ENCODE measurements at regions not wholly inside any gene's neighbourhood (a gene's known extent, or its start where the extent isn't known, plus 50 kb on each side); places are given as distances from the start of the nearest gene placed in this dataset.

GRCh38 chr3:69567023-69567709 lies 172.1 kb upstream of the MITF start:
- Histone ChIP-seq H3K4me1 (no peaks in the 10 kb centered on the region), H3K9me3 (no peaks in the 10 kb centered on the region), H3K36me3 (no peaks in the 10 kb centered on the region), H3K4me3 (no peak overlapping the region), H3K27me3 (no peaks in the 10 kb centered on the region), H3K27ac (no peak overlapping the region)
- intact Hi-C loops (cut with DNase I; ENCODE audit: low total_unique reads) = no loop called here
- no peak for DNase-seq
- no peak for TF ChIP-seq CTCF (IDR thresholded peaks at IDR 0.05)

- DNase-seq = no peak
- Histone ChIP-seq H3K36me3 (no peaks in the 10 kb centered on the region), H3K27ac (no peak overlapping the region), H3K4me3 (no peak overlapping the region), H3K9me3 (no peaks in the 10 kb centered on the region), H3K27me3 (no peaks in the 10 kb centered on the region), H3K4me1 (no peaks in the 10 kb centered on the region)
- no peak for TF ChIP-seq CTCF (IDR thresholded peaks at IDR 0.05)
- intact Hi-C loops (cut with DNase I; ENCODE audit: low total_unique reads) = no loop called here
Observed at GRCh38 chr3:69566275-69566674, 173.0 kb upstream of the MITF start.

DNA sequence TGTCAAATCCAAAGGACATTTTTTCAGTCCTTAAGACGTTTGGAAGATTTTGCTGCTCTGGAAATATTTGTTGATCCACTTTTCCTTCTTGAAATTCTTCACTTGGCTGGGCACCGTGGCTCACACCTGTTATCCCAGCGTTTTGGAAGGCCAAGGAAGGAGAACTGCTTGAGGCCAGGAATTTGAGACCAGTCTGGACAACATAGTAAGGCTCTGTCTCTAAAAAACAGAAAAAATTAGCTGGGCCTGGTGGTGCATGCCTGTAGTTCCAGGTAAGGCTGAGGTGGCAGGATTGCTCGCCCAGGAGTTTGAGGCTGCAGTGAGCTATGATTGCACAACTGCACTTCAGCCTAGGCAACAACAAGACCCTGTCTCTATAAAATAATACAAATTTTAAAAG lies 173.9 kb upstream of the MITF start:
- DNase-seq = no peak
- no peak for TF ChIP-seq CTCF (IDR thresholded peaks at IDR 0.05)
- no peaks in the 10 kb centered on the region for H3K27me3 ChIP-seq
- no peak overlapping the region for H3K27ac ChIP-seq
- H3K4me3 ChIP-seq = no peak overlapping the region
- no peaks in the 10 kb centered on the region for H3K4me1 ChIP-seq
- H3K9me3 ChIP-seq = no peaks in the 10 kb centered on the region
- intact Hi-C loops (cut with DNase I; ENCODE audit: low total_unique reads) = no loop called here
- no peaks in the 10 kb centered on the region for H3K36me3 ChIP-seq

GRCh38 chr3:69563981-69564380 lies 175.3 kb upstream of the MITF start:
- no peak for DNase-seq
- Histone ChIP-seq H3K9me3 (no peaks in the 10 kb centered on the region), H3K4me1 (peaks cover 0 to 5% (median 0%) of the 10 kb centered on the region in 4 donors), H3K36me3 (no peaks in the 10 kb centered on the region), H3K4me3 (no peak overlapping the region), H3K27ac (no peak overlapping the region), H3K27me3 (no peaks in the 10 kb centered on the region)
- TF ChIP-seq CTCF (IDR thresholded peaks at IDR 0.05) = no peak
- intact Hi-C loops (cut with DNase I; ENCODE audit: low total_unique reads) = no loop called here

DNA sequence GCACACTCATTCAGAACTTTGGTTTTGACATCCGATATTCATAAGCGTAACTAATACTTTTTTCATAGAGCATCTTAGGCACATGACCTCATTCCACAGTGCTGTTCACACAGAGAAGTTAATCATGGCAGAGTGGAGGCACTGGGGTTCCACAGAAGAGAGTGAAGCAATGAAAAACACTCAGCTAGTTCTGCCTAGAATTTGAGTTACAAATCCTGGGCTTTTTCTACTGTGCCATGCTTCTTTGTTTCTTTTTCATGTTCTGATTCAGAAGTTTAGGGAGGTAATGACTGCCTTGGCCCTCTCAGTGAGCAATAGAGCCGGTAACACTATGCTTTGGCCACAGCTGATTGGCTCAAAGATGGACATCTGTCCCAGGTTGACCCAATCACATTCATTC lies 176.1 kb upstream of the MITF start:
- no peak for TF ChIP-seq CTCF (IDR thresholded peaks at IDR 0.05)
- Histone ChIP-seq H3K36me3 (no peaks in the 10 kb centered on the region), H3K4me3 (no peak overlapping the region), H3K4me1 (peaks cover 0 to 7% (median 0%) of the 10 kb centered on the region in 4 donors), H3K27me3 (no peaks in the 10 kb centered on the region), H3K9me3 (no peaks in the 10 kb centered on the region), H3K27ac (no peak overlapping the region)
- DNase-seq = no peak
- intact Hi-C loops (cut with DNase I; ENCODE audit: low total_unique reads) = no loop called here

- DNase-seq = no peak
- Histone ChIP-seq H3K27ac (no peak overlapping the region), H3K4me3 (no peak overlapping the region), H3K36me3 (no peaks in the 10 kb centered on the region), H3K9me3 (no peaks in the 10 kb centered on the region), H3K27me3 (no peaks in the 10 kb centered on the region), H3K4me1 (peaks cover 0 to 7% (median 0%) of the 10 kb centered on the region in 4 donors)
- intact Hi-C loops (cut with DNase I; ENCODE audit: low total_unique reads) = no loop called here
- TF ChIP-seq CTCF (IDR thresholded peaks at IDR 0.05) = no peak
Observed at GRCh38 chr3:69562020-69562419, 176.1 kb upstream of the FRMD4B start.

Measured in tibial artery (tissue), 4 donors.